ENCODE measurements at regions not wholly inside any gene's neighbourhood (a gene's known extent, or its start where the extent isn't known, plus 50 kb on each side); places are given as distances from the start of the nearest gene placed in this dataset.

DNA sequence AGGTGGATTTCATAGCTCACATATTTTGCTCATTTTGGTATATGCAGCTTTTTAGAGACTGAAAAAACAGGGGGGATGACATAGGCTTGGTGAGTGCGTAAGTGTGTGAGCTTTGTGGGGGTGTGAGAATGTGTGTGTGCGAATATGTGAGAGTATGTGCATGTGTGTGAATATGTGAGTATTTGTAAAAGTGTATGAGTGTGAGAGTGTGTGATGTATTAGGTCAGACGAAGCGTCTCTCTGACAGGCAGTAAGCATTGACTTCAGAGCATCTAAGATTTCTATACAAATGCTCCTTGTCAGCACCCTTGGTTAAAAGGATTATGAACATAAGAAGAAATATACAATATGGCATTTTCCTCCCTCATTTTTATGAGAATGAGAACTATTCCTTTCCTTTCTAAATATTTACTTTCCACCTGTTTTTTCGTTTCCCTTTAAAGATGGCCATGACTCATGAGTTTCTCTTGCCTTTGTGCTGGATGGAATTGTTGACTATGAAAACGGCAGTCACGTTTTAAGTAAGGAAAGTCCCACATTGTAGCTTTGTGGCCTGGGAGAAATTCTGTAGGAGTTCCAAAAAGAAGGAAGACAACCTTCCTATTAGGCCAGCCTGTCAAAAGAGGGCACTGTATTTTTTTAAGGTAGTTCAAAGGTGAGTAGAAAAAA is 276.4 kb downstream of the FOXL1 start:
- DNase-seq, result no peak
- TF ChIP-seq, protein P1, sequence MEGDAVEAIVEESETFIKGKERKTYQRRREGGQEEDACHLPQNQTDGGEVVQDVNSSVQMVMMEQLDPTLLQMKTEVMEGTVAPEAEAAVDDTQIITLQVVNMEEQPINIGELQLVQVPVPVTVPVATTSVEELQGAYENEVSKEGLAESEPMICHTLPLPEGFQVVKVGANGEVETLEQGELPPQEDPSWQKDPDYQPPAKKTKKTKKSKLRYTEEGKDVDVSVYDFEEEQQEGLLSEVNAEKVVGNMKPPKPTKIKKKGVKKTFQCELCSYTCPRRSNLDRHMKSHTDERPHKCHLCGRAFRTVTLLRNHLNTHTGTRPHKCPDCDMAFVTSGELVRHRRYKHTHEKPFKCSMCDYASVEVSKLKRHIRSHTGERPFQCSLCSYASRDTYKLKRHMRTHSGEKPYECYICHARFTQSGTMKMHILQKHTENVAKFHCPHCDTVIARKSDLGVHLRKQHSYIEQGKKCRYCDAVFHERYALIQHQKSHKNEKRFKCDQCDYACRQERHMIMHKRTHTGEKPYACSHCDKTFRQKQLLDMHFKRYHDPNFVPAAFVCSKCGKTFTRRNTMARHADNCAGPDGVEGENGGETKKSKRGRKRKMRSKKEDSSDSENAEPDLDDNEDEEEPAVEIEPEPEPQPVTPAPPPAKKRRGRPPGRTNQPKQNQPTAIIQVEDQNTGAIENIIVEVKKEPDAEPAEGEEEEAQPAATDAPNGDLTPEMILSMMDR (IDR thresholded peaks at IDR 0.05; ENCODE audit: borderline replicate concordance, extremely low read depth, insufficient read depth), result no peak
- H3K27ac ChIP-seq (ENCODE audit: low read depth in 2 of 2, low read length in 2 of 2), result no peak overlapping the region
- H3K9ac ChIP-seq (ENCODE audit: low read length in 3 of 3), result no peak overlapping the region
- H3K36me3 ChIP-seq (ENCODE audit: control insufficient read depth in 2 of 3, insufficient read depth in 3 of 3, low read length in 3 of 3), result no peaks in the 10 kb centered on the region
- peaks cover 0 to 7% (median 0%) of the 10 kb centered on the region in 3 donors for H3K9me3 ChIP-seq (ENCODE audit: control insufficient read depth in 2 of 3, insufficient read depth in 1 of 3, low read length in 3 of 3)
- intact Hi-C loops (cut with DNase I), result no loop called here
- H3K4me1 ChIP-seq (ENCODE audit: control insufficient read depth in 2 of 3, insufficient read depth in 2 of 3, low read depth in 1 of 3, low read length in 3 of 3), result peaks cover 0 to 5% (median 0%) of the 10 kb centered on the region in 3 donors
- no peaks in the 10 kb centered on the region for H3K27me3 ChIP-seq (ENCODE audit: control insufficient read depth, insufficient read depth, low read length)
- FAIRE-seq, result no peak
- H3K4me3 ChIP-seq (ENCODE audit: low read length in 3 of 3), result no peak overlapping the region

DNA sequence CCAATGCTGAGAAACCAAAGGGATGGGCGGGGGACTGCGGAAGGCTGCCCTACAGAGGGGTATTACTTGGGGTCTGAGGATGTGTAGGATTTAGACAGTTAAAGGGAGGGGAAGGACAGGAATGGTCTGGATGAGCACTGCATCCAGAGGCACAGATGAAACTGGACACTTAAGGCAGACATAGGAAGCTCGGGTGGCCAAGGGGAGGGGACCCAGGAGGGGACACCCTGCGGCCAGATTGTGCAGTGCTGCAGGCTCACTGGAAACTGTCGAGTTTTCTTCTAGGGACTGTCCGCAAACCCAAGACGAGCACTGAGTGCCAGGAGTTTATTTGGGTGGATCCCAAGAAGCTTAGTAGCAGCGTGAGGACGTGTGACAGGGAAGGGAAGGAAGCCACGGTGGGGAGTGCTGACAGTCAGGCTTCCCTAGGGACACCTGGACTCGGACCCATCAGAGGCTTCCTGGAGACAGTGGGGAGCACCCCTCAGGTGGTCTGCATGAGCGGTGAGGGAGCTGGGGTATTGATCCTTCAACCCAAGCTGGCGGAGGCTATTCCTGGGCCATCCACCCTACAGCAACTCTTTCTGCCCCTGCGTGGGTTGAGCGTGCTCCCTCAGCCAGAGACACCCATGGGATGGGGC is 278.7 kb downstream of the FOXL1 start:
- Histone ChIP-seq H3K36me3 (ENCODE audit: control insufficient read depth in 2 of 3, insufficient read depth in 3 of 3, low read length in 3 of 3) (no peaks in the 10 kb centered on the region), H3K4me1 (ENCODE audit: control insufficient read depth in 2 of 3, insufficient read depth in 2 of 3, low read depth in 1 of 3, low read length in 3 of 3) (peaks cover 0 to 4% (median 0%) of the 10 kb centered on the region in 3 donors), H3K27ac (ENCODE audit: low read depth in 2 of 2, low read length in 2 of 2) (no peak overlapping the region), H3K9ac (ENCODE audit: low read length in 3 of 3) (no peak overlapping the region), H3K9me3 (ENCODE audit: control insufficient read depth in 2 of 3, insufficient read depth in 1 of 3, low read length in 3 of 3) (peaks cover 0 to 13% (median 0%) of the 10 kb centered on the region in 3 donors), H3K27me3 (ENCODE audit: control insufficient read depth, insufficient read depth, low read length) (no peaks in the 10 kb centered on the region), H3K4me3 (ENCODE audit: low read length in 3 of 3) (no peak overlapping the region)
- FAIRE-seq (no peak), DNase-seq (no peak)
- intact Hi-C loops (cut with DNase I), result no loop called here
- TF ChIP-seq, protein P1 (IDR thresholded peaks at IDR 0.05; ENCODE audit: borderline replicate concordance, extremely low read depth, insufficient read depth), result no peak

DNA sequence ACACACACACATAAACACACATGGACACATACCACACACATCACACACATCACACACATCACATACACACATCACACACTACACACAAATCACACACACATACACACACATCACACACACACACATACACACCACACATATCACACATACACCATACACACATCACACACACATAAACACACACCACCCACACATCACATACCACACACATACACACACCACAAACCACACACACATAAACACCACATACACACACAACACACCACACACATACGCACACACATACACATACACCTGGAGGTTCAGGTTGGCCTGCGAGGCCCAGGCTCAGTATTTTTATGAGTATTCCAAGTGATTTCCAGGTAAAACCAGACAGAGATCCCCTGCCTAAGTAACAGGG is 279.5 kb downstream of the FOXL1 start:
- Histone ChIP-seq H3K4me3 (ENCODE audit: low read length in 3 of 3) (no peak overlapping the region), H3K9ac (ENCODE audit: low read length in 3 of 3) (no peak overlapping the region), H3K27me3 (ENCODE audit: control insufficient read depth, insufficient read depth, low read length) (no peaks in the 10 kb centered on the region), H3K4me1 (ENCODE audit: control insufficient read depth in 2 of 3, insufficient read depth in 2 of 3, low read depth in 1 of 3, low read length in 3 of 3) (peaks cover 0 to 3% (median 0%) of the 10 kb centered on the region in 3 donors), H3K27ac (ENCODE audit: low read depth in 2 of 2, low read length in 2 of 2) (no peak overlapping the region), H3K9me3 (ENCODE audit: control insufficient read depth in 2 of 3, insufficient read depth in 1 of 3, low read length in 3 of 3) (peaks cover 0 to 10% (median 0%) of the 10 kb centered on the region in 3 donors), H3K36me3 (ENCODE audit: control insufficient read depth in 2 of 3, insufficient read depth in 3 of 3, low read length in 3 of 3) (no peaks in the 10 kb centered on the region)
- TF ChIP-seq, protein P1 (IDR thresholded peaks at IDR 0.05; ENCODE audit: borderline replicate concordance, extremely low read depth, insufficient read depth), result no peak
- intact Hi-C loops (cut with DNase I), result no loop called here
- DNase-seq (no peak), FAIRE-seq (no peak)

Measured in kidney (tissue), 13 donors.